IMR-90 (cell line): ENCODE measurements at regions not wholly inside any gene's neighbourhood (a gene's known extent, or its start where the extent isn't known, plus 50 kb on each side); places are given as distances from the start of the nearest gene placed in this dataset.

Experiments
- ATAC-seq: fragments of 200-7000 bp; cut with Tn5 transposase; 2 replicates; pipeline ENCODE4 v1.9.1; 2020; ENCODE audit warnings: low read depth, mild to moderate bottlenecking, moderate library complexity
- BruUV-seq: library from RNA; stranded (reverse); fragments of 400-500 nt; replicated peaks from 2 replicates; lab custom pipeline; 2021; lab: Mats Ljungman, UMichigan
- CTCF ChIA-PET: fragments of 300-600 bp; formaldehyde crosslinking; extraction: SDS; loops from one replicate; lab custom pipeline; 2021; ENCODE audit warnings: antibody characterized with exemption; lab: Yijun Ruan, JAX
- POLR2A ChIA-PET: fragments of 300-600 bp; sonication (Branson Sonifier 250); formaldehyde crosslinking; loops from one replicate; lab custom pipeline; 2022; ENCODE audit warnings: antibody characterized with exemption; ENCODE audit not compliant: unreplicated experiment; lab: Charles Lee
- DNase-seq: peaks from one replicate; pipeline ENCODE4 v3.0.0; 2013
- H2AFZ ChIP-seq: replicated peaks from 2 replicates; pipeline ENCODE3; 2013; ENCODE audit warnings: low read length, mild to moderate bottlenecking; ENCODE audit not compliant: poor library complexity
- H2AK5ac ChIP-seq: 2 replicates; pipeline ENCODE4 v1.6.1; 2013; ENCODE audit warnings: low read depth, low read length, inconsistent platforms
- H2AK9ac ChIP-seq: replicated peaks from 2 replicates; pipeline ENCODE3; 2013; ENCODE audit warnings: mild to moderate bottlenecking, low read depth, low read length, moderate library complexity; ENCODE audit not compliant: poor library complexity
- H2BK120ac ChIP-seq: 2 replicates; pipeline ENCODE4 v1.6.1; 2013; ENCODE audit warnings: low read depth, low read length, inconsistent platforms
- H2BK15ac ChIP-seq: 3 replicates; pipeline ENCODE4 v1.6.1; 2013; ENCODE audit warnings: low read depth, low read length, inconsistent platforms
- H2BK20ac ChIP-seq: 2 replicates; pipeline ENCODE4 v1.6.1; 2013; ENCODE audit warnings: low read depth, mild to moderate bottlenecking, inconsistent platforms, low read length, moderate library complexity
- H2BK5ac ChIP-seq: 2 replicates; pipeline ENCODE4 v1.6.1; 2013; ENCODE audit warnings: mild to moderate bottlenecking, low read depth, low read length, inconsistent platforms; ENCODE audit not compliant: poor library complexity, severe bottlenecking
- H3K14ac ChIP-seq: replicated peaks from 2 replicates; pipeline ENCODE4 v1.6.1; 2013; ENCODE audit warnings: low read depth, low read length, inconsistent platforms
- H3K18ac ChIP-seq: 2 replicates; pipeline ENCODE4 v1.6.1; 2013; ENCODE audit warnings: low read depth, low read length, control low read depth
- H3K23ac ChIP-seq: 2 replicates; pipeline ENCODE4 v1.6.1; 2013; ENCODE audit warnings: low read depth, low read length, inconsistent platforms
- H3K27ac ChIP-seq: 2 replicates; pipeline ENCODE4 v1.5.1; 2013; ENCODE audit warnings: mild to moderate bottlenecking, control low read depth, low read length; ENCODE audit not compliant: insufficient read depth
- H3K27me3 ChIP-seq: 2 replicates; pipeline ENCODE4 v1.6.1; 2013; ENCODE audit warnings: low read length; ENCODE audit not compliant: control insufficient read depth, insufficient read depth
- H3K36me3 ChIP-seq: 2 replicates; pipeline ENCODE4 v1.6.1; 2013; ENCODE audit warnings: low read length, mixed read lengths; ENCODE audit not compliant: control insufficient read depth, insufficient read depth
- H3K4ac ChIP-seq: 2 replicates; pipeline ENCODE4 v1.6.1; 2013; ENCODE audit warnings: low read depth, low read length, inconsistent platforms
- H3K4me1 ChIP-seq: 2 replicates; pipeline ENCODE4 v1.6.1; 2013; ENCODE audit warnings: low read length, mixed read lengths; ENCODE audit not compliant: control insufficient read depth, insufficient read depth
- H3K4me2 ChIP-seq: 2 replicates; pipeline ENCODE4 v1.6.1; 2013; ENCODE audit warnings: low read depth, mild to moderate bottlenecking, control low read depth, low read length, moderate library complexity
- H3K4me3 ChIP-seq: 2 replicates; pipeline ENCODE4 v1.5.1; 2013; ENCODE audit warnings: low read depth, mild to moderate bottlenecking, control low read depth, low read length, moderate library complexity; ENCODE audit not compliant: insufficient read depth
- H3K56ac ChIP-seq: 2 replicates; pipeline ENCODE4 v1.6.1; 2013; ENCODE audit warnings: low read length, inconsistent platforms; ENCODE audit not compliant: insufficient read depth; ENCODE audit errors: extremely low read depth
- H3K79me1 ChIP-seq, 2 experiments: 2 replicates each; pipeline ENCODE4 v1.6.1; 2013; ENCODE audit warnings: low read length in 2 of 2, inconsistent platforms in 1 of 2, low read depth in 1 of 2
- H3K9ac ChIP-seq: 2 replicates; pipeline ENCODE4 v1.6.1; 2013; ENCODE audit warnings: low read depth, low read length, control low read depth
- H3K9me1 ChIP-seq: 2 replicates; pipeline ENCODE4 v1.6.1; 2013; ENCODE audit warnings: low read length, inconsistent platforms; ENCODE audit not compliant: insufficient read depth
- H3K9me3 ChIP-seq: 2 replicates; pipeline ENCODE4 v1.6.1; 2013; ENCODE audit warnings: low read length; ENCODE audit not compliant: control insufficient read depth, insufficient read depth
- H4K20me1 ChIP-seq: 2 replicates; pipeline ENCODE4 v1.6.1; 2013; ENCODE audit warnings: low read length, inconsistent platforms; ENCODE audit not compliant: insufficient read depth
- H4K5ac ChIP-seq: 2 replicates; pipeline ENCODE4 v1.6.1; 2013; ENCODE audit warnings: mild to moderate bottlenecking, low read depth, low read length, control low read depth
- H4K8ac ChIP-seq, 2 experiments: 2 replicates each; pipeline ENCODE4 v1.6.1; 2013; ENCODE audit warnings: low read depth in 2 of 2, low read length in 2 of 2, control low read depth in 1 of 2, inconsistent platforms in 1 of 2
- H4K91ac ChIP-seq: 2 replicates; pipeline ENCODE4 v1.6.1; 2013; ENCODE audit warnings: low read depth, low read length, inconsistent platforms; ENCODE audit not compliant: insufficient read depth
- BHLHE40 ChIP-seq: fragments of 150-350 bp; IDR thresholded peaks from 2 replicates; pipeline ENCODE4 v1.6.1; 2016; ENCODE audit warnings: mild to moderate bottlenecking, low read depth, low read length
- CEBPB ChIP-seq: IDR thresholded peaks from 2 replicates; pipeline ENCODE4 v1.6.1; 2012; ENCODE audit warnings: low read depth, low read length, improper control_type of control experiment
- ELK1 ChIP-seq: fragments of 150-350 bp; IDR thresholded peaks from 2 replicates; pipeline ENCODE4 v1.6.1; 2016; ENCODE audit warnings: low read depth, mild to moderate bottlenecking, low read length, moderate library complexity, borderline replicate concordance
- FOS ChIP-seq: fragments of 150-350 bp; IDR thresholded peaks from 2 replicates; pipeline ENCODE4 v1.6.1; 2016; ENCODE audit warnings: low read depth, low read length
- MAFK ChIP-seq: IDR thresholded peaks from 2 replicates; pipeline ENCODE4 v1.6.1; 2012; ENCODE audit warnings: low read depth, low read length, improper control_type of control experiment
- MAZ ChIP-seq: IDR thresholded peaks from 2 replicates; pipeline ENCODE4 v1.6.1; 2012; ENCODE audit warnings: low read depth, mild to moderate bottlenecking, low read length, improper control_type of control experiment, moderate library complexity, borderline replicate concordance
- MXI1 ChIP-seq: IDR thresholded peaks from 2 replicates; pipeline ENCODE4 v1.6.1; 2012; ENCODE audit warnings: low read depth, mild to moderate bottlenecking, low read length, moderate library complexity, borderline replicate concordance
- NFE2L2 ChIP-seq: fragments of 150-350 bp; IDR thresholded peaks from 2 replicates; pipeline ENCODE4 v1.6.1; 2016; ENCODE audit warnings: low read depth, mild to moderate bottlenecking, low read length
- RAD21 ChIP-seq: IDR thresholded peaks from 2 replicates; pipeline ENCODE4 v1.6.1; 2012; ENCODE audit warnings: low read length, improper control_type of control experiment
- RCOR1 ChIP-seq: IDR thresholded peaks from 2 replicates; pipeline ENCODE4 v1.6.1; 2012; ENCODE audit warnings: mild to moderate bottlenecking, low read length, improper control_type of control experiment; ENCODE audit not compliant: insufficient replicate concordance
- RFX5 ChIP-seq: IDR thresholded peaks from 2 replicates; pipeline ENCODE4 v1.8.0; 2012; ENCODE audit warnings: low read depth, mild to moderate bottlenecking, low read length, moderate library complexity
- USF2 ChIP-seq: fragments of 150-350 bp; IDR thresholded peaks from 2 replicates; pipeline ENCODE4 v1.6.1; 2017; ENCODE audit warnings: mild to moderate bottlenecking, antibody characterized with exemption, low read length, low read depth
- WGBS, 2 experiments: methylation state at CpG; one replicate each; pipeline versions ENCODE4 v1.1.5 to v1.1.7; 2013; ENCODE audit warnings: missing lambda C conversion rate in 2 of 2; ENCODE audit not compliant: insufficient read length in 1 of 2; ENCODE audit errors: extremely low coverage in 2 of 2; 5-methylcytosine and 5-hydroxymethylcytosine counted together
- dilution Hi-C: fragments of 300-500 bp; cut with HindIII; formaldehyde crosslinking; loops from one replicate; pipeline ENCODE4 v1.14.3; 2018; ENCODE audit warnings: low sequenced_read_pairs; ENCODE audit not compliant: unreplicated experiment
- in situ Hi-C: fragments of 300-500 bp; cut with MboI; formaldehyde crosslinking; loops from 3 replicates; pipeline ENCODE4 v1.14.3; 2019; ENCODE audit warnings: low sequenced_read_pairs, inconsistent platforms, mixed read lengths
- intact Hi-C: fragments of 100-400 bp; cut with micrococcal nuclease; formaldehyde crosslinking; loops from 2 replicates; pipeline ENCODE4 v1.10.0; 2022

- H3K4me1 ChIP-seq, result no peaks in the 10 kb centered on the region
- H2AFZ ChIP-seq, result no peak overlapping the region
- H3K36me3 ChIP-seq, result no peaks in the 10 kb centered on the region
- H3K9me1 ChIP-seq, result no peaks in the 10 kb centered on the region
- H4K20me1 ChIP-seq, result no peaks in the 10 kb centered on the region
- no peak for DNase-seq
- no peak overlapping the region for H2BK15ac ChIP-seq
- H3K4ac ChIP-seq, result no peak overlapping the region
- no peak overlapping the region for H2BK120ac ChIP-seq
- H4K91ac ChIP-seq, result no peak overlapping the region
- H3K27ac ChIP-seq, result no peak overlapping the region
- dilution Hi-C loops (no loop called here), in situ Hi-C loops (no loop called here), intact Hi-C loops (no loop called here)
- no peak for TF ChIP-seq RCOR1
- TF ChIP-seq RAD21, result no peak
- TF ChIP-seq USF2, result no peak
- no peak for TF ChIP-seq MAZ
- no peak for TF ChIP-seq MAFK
- no peak for TF ChIP-seq RFX5
- TF ChIP-seq NFE2L2, result no peak
- no peak for TF ChIP-seq FOS
- TF ChIP-seq BHLHE40, result no peak
- TF ChIP-seq ELK1, result no peak
- TF ChIP-seq MXI1, result no peak
- TF ChIP-seq CEBPB, result no peak
- CTCF ChIA-PET, result no interaction called here
- no peak overlapping the region for H3K56ac ChIP-seq
- no peaks in the 10 kb centered on the region for H3K9me3 ChIP-seq
- BruUV-seq, result no TSS peak
- POLR2A ChIA-PET, result no interaction called here
- no peak overlapping the region for H4K8ac ChIP-seq
- H3K14ac ChIP-seq, result no peak overlapping the region
- no peak overlapping the region for H3K23ac ChIP-seq
- H3K4me3 ChIP-seq, result no peak overlapping the region
- H3K4me2 ChIP-seq, result no peak overlapping the region
- H3K18ac ChIP-seq, result no peak overlapping the region
- H2AK9ac ChIP-seq, result no peak overlapping the region
- no peak for ATAC-seq
- no peaks in the 10 kb centered on the region for H3K79me1 ChIP-seq
- no peaks in the 10 kb centered on the region for H3K27me3 ChIP-seq
- no CpG with 5 or more reads among the region's 4 CpGs for WGBS, 2 experiments
- no peak overlapping the region for H2BK5ac ChIP-seq
- no peak overlapping the region for H4K5ac ChIP-seq
- no peak overlapping the region for H2BK20ac ChIP-seq
- no peak overlapping the region for H3K9ac ChIP-seq
- no peak overlapping the region for H2AK5ac ChIP-seq
Measured at GRCh38 chr3:106454497-106454896, 585.7 kb upstream of the CBLB start.
